ENCODE measurements at regions not wholly inside any gene's neighbourhood (a gene's known extent, or its start where the extent isn't known, plus 50 kb on each side); places are given as distances from the start of the nearest gene placed in this dataset.
"Not testable (repeated sequence)": the region's sequence is repeated elsewhere in the genome, so short reads cannot be mapped to it uniquely, and the experiment has no call there.

GRCh38 chr1:60808676-60809075 lies 273.7 kb upstream of the NFIA start:
- no peak for TF ChIP-seq CTCF (IDR thresholded peaks at IDR 0.05; ENCODE audit: control extremely low read depth, extremely low read depth, low read depth, missing control alignments)
- ChIA-PET CTCF (interaction anchor here (1.3 to 1.5 kb wide), 2 partner anchors 8 to 40 kb away, joined by 3 read pairs; no protein-coding TSS in a partner anchor), POLR2A (no interaction called here)
- no peak for DNase-seq (ENCODE audit: extremely low spot score)

GRCh38 chr1:60802884-60803283 lies 279.5 kb upstream of the NFIA start:
- ChIA-PET CTCF (no interaction called here), POLR2A (no interaction called here)
- no peak for TF ChIP-seq CTCF (IDR thresholded peaks at IDR 0.05; ENCODE audit: control extremely low read depth, extremely low read depth, low read depth, missing control alignments)
- no peak for DNase-seq (ENCODE audit: extremely low spot score)

GRCh38 chr1:60797351-60797750 lies 285.0 kb upstream of the NFIA start:
- DNase-seq (ENCODE audit: extremely low spot score), result no peak
- TF ChIP-seq CTCF (IDR thresholded peaks at IDR 0.05; ENCODE audit: control extremely low read depth, extremely low read depth, low read depth, missing control alignments), result no peak
- CTCF ChIA-PET, result interaction anchor here (1.1 kb wide), 1 partner anchor 45 kb away, joined by 3 read pairs; no protein-coding TSS in a partner anchor
- POLR2A ChIA-PET, result no interaction called here

- POLR2A ChIA-PET, result no interaction called here
- DNase-seq (ENCODE audit: extremely low spot score), result no peak
- no peak for TF ChIP-seq CTCF (IDR thresholded peaks at IDR 0.05; ENCODE audit: control extremely low read depth, extremely low read depth, low read depth, missing control alignments)
- CTCF ChIA-PET, result no interaction called here
These were observed 291.1 kb upstream of the NFIA start for GRCh38 chr1:60791226-60791625.

GRCh38 chr1:60773099-60773498 lies 309.3 kb upstream of the NFIA start:
- CTCF ChIA-PET, POLR2A ChIA-PET: not testable (repeated sequence)

GRCh38 chr1:60769082-60769481 lies 313.3 kb upstream of the NFIA start:
- ChIA-PET POLR2A (no interaction called here), CTCF (interaction anchor here (0.8 kb wide), 1 partner anchor 17 kb away, joined by 3 read pairs; no protein-coding TSS in a partner anchor)
- no peak for DNase-seq (ENCODE audit: extremely low spot score)
- no peak for TF ChIP-seq CTCF (IDR thresholded peaks at IDR 0.05; ENCODE audit: control extremely low read depth, extremely low read depth, low read depth, missing control alignments)

More at GRCh38 chr1:60773099-60773498, 309.3 kb upstream of the NFIA start:
- DNase-seq (ENCODE audit: extremely low spot score), result not testable (repeated sequence)

- peak; percentile 9 for DNase-seq (ENCODE audit: extremely low spot score)
- POLR2A ChIA-PET, result no interaction called here
- CTCF ChIA-PET, result interaction anchor here (1.1 to 2.7 kb wide), 4 partner anchors 9 to 789 kb away, joined by 3 to 10 read pairs (median 6); no protein-coding TSS in a partner anchor
- TF ChIP-seq CTCF (IDR thresholded peaks at IDR 0.05; ENCODE audit: control extremely low read depth, extremely low read depth, low read depth, missing control alignments), result peak; percentile 16
These were observed 317.2 kb upstream of the NFIA start for GRCh38 chr1:60765204-60765603.
